HG02938 (cell line): ENCODE measurements at regions not wholly inside any gene's neighbourhood (a gene's known extent, or its start where the extent isn't known, plus 50 kb on each side); places are given as distances from the start of the nearest gene placed in this dataset.

Experiments used
- ATAC-seq: cut with Tn5 transposase; IDR thresholded peaks from one replicate; pipeline ENCODE4 v1.9.1; 2021; ENCODE audit warnings: mild to moderate bottlenecking, moderate library complexity; ENCODE audit not compliant: unreplicated experiment

DNA sequence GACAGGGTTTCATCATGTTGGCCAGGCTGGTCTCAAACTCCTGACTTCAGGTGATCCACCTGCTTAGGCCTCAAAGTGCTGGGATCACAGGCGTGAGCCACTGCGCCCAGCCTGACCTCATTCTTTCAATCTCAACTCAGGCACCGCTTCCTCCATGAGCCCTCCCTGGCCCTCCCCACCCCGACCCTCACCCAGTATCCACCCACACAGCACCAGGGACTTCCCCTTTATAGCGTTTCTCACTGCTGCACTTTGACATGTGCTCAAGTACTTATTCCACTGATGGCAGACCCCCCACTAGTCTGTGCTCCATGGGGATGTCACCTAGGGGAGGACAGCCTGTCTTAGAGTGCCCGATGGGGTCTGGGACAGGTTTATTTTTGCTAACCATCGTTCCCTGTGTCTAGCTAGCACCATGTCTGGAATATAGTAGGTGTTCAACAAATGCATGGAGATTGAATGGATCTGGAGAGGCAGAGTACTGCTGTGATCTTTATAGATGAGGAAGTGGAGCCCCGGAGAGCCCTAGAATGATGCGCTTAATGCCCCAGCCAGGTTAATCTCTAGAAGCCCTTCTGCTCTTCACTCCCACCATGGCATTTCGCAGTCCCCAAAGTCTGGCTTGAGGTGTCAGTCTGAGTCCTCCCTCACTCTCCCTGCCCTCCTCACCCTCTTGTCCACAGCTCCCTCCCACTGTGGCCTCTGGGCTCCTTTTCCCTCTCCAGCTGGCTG, 258.8 kb downstream of the RPS24 start:
- no peak for ATAC-seq

DNA sequence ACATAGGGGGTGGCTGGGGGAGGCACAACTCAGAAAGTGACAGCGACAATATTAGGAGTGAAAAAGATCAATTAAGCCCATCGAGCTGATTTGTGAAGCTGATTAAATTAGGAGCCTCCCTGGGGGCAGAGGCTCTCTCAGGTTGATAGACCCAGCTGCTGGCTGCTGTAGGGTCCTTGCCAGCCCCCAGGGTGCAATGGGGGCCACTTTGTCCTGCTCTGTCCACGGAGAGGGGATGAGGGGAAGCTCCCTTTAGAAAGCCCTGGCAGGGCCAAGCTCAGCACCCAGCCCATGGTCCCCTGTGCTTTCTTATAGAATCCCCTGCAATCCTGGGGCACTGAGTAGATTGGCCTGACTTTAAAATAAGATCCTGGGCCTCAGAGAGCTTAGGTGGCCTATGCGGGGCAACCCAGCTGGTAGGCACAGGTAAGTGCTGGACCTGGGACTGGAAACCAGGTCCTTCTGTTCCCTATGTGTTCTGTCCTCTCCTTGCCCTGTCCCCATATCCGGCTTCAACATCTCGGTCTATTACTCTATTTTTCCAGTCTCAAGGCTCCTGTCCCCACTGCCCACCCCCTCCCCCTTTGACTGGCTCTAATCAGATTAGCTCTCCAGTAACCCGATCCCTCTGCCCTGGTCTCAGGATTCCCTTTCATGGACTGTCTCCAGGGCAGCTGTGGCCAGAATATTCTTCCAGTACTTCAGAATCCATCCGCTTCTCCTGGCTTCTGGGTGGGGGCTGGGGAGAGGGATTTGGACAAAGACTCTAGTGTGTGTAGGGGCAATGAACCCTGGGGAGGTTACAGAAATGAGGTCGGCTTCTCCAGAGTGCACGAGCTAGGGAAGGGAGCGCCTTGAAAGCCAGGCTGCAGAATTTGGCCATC, 259.6 kb downstream of the RPS24 start:
- ATAC-seq, result no peak

DNA sequence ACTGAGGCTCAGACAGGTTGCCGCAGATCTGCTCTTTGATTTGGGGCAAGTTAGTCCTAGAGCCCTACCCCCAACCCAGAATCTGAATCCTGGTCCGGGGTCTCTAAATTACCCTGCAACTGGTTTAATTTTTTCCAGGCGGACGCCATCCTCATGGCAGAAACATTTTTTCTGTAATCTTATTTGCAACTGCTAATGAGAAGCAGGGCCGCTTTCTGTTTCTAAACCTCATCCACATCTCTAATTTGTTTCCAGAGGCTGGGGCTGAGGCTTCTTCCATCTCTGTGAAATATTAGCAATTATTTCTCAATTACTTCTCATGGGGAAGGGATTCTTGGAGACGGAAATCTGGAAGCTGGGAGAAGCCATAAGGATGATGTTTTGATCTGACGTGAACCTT, 261.6 kb downstream of the RPS24 start:
- no peak for ATAC-seq

GRCh38 chr10:78296785-78297184, 263.1 kb downstream of the RPS24 start:
- ATAC-seq, result no peak

- ATAC-seq, result no peak
These were observed 264.3 kb downstream of the RPS24 start for GRCh38 chr10:78297997-78298396.

DNA sequence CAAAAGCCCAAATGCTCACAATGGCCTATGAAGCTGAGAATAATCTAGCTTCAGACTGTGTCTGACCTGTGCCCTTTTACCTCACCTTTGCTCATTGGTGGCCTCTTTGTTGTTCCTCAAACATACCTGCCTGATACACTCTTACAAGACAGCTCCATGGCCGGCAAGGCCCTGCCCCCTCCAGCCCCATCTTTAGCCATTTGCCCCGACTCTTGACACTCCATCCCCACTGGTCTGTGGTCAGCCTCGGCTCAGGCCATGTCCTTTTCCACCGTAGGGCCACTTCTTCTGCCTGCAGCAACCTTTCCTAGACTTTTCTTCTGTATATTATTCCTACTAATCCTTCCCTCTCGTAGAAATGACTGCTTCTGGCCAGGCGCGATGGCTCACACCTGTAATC, 265.2 kb downstream of the RPS24 start:
- no peak for ATAC-seq

GRCh38 chr10:78299851-78300468, 266.3 kb downstream of the RPS24 start:
- no peak for ATAC-seq

- no peak for ATAC-seq
These were observed 266.9 kb downstream of the RPS24 start for GRCh38 chr10:78300526-78300925.

DNA sequence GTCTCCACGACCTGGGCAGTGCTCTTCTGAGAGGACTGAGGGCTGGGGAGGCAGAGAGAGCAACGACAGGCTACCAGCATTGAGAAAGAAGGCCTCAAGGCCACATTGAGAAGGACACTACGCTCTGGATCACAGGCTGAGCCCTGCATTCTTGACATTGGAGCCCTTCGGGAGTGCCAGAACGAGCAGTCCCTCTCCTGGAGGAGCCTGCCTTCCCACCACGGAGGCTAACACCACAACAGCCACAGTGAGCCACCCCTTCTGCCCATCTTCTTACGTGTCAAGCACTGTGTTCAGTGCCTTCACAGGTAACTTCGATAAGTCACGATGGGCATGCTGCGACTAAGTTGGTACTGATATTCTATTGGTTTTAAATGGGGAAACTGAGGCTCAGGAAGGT, 267.8 kb downstream of the RPS24 start:
- ATAC-seq, result no peak

GRCh38 chr10:78301891-78302738, 268.5 kb downstream of the RPS24 start:
- ATAC-seq, result no peak

DNA sequence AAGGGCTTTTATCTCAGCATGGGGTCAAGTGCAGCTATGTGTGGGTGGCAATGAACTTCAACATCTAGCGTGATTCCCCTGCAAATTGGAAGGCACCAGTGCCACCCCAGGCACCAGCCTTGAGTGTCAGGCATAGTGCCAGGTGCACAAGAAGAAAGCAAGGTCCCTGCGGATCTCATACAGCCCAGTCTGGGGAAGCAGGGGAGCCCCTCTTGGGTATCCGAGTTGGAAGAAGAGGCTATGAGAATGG, 269.0 kb downstream of the RPS24 start:
- ATAC-seq, result no peak

- ATAC-seq, result peak; percentile 78
These were observed 269.6 kb downstream of the RPS24 start for GRCh38 chr10:78302989-78303854.

DNA sequence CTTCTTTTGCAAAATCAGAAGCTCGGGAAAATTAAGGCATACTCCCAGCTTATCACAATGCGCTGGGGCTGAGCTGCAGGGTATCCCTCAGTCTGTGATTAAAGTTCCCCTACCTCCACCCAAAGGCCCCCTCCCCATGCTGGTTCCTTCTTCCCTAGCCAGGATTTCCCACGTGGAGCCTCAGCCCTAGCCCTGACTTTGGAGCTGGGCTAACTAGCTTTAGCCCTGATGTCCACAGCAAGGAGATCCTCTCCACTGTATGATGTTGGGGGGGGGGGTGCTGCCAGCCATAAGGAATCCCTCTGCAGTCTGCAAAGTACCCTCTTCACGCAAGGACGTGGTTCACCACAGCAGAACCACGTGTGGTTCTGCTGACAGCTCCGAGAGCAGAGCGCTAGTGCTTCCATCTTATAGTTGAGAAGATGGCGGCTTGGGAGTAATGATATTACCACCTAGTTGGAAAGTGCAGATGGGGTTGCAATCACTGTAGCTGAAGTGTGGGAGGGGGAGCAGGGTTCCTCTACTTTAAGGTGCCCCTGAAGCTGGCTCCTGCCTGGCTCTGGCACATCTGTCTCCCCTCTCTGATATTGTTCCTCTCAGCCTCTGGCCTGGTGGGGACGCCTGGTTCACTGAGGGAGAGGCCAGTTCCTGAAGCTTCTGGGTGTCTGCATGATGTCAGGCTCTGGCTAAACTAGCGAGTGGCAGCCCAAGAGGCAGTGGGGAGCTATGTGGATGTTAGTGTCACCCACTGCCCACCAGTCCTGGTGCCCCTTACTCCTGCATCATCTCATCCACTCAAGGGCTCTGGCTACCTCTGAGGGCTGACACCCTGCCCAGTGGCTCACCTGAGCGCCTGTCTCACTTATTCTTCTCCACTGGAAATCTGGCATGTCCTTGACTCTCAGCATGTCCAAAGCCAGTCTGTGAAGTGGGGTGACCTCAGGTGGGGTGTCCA, 270.7 kb downstream of the RPS24 start:
- no peak for ATAC-seq

DNA sequence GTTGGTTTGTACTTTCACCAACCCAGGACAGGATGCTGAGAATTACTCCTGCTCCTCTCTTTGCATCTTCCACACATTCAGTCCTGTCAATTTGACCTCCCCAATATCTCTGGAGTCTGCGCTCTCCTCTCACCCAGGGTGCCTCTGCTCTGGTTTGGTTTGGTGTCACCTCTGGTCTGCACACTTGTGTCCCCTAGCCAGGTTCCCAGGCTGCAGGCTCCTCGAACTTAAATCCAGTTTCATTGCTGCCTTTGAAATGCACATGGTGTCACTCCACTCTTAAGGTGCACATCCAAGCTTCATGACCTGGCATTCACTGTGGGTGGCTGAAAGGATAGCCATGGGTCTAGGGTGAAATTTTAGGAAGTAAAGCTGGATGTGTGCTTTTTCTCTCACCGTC, 271.6 kb downstream of the RPS24 start:
- no peak for ATAC-seq

- no peak for ATAC-seq
These were observed 272.7 kb downstream of the RPS24 start for GRCh38 chr10:78306358-78306757.

DNA sequence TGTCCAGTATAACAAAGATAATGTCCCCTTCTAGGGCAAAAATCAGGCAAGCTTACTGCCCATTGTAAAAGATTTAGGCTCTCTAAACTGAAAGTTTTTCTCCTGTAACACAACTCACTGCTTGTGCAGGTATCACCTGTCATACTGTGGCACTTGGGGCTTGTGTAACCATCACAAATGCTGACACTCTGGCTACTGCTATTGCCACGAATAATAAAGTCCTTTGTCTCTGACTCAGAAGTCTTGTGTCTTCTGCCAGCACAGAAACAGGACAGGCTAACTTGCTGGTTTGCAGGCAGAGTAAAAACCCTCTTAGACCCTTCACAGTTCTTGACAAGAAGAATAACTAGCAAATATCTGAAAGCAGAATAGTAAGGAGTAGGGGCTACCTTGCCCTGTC, 273.9 kb downstream of the RPS24 start:
- ATAC-seq, result no peak

DNA sequence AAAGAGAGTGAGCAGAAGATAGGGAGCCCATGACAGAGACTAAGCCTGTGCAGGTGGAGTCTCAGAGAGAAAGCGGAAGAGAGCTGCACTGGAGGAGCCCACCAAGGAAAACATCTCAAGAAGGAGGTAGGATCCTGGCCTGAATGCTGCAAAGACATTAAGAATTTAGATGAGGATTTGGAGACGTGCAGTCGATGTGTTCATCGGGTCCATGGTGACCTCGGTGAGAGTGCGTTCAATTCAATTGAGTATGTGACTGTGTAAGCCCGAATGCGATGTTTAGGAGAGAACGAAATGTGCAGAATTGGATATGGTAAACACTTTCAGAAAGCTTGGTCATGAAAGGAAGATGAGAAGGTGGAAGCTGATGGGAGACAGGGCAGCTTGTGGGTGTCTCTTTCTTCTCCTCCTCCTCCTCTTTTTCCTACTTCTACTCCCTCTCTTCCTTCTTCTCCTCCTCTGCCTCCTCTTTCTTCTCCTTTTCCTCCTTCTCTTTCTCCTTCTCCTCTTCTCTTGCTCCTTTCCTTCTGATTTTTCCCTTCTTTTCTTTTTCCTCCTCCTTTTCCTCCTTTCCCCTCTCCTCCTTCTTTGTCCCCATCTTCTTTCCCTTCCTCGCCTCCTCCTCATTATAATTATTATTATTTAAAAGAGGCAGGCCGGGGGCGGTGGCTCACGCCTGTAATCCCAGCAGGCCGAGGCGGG, 276.0 kb downstream of the RPS24 start:
- ATAC-seq, result no peak

GRCh38 chr10:78310481-78311080, 276.9 kb downstream of the RPS24 start:
- ATAC-seq, result no peak
